Coronary artery (tissue), 2 donors: ENCODE measurements at regions not wholly inside any gene's neighbourhood (a gene's known extent, or its start where the extent isn't known, plus 50 kb on each side); places are given as distances from the start of the nearest gene placed in this dataset.
"Not testable (repeated sequence)": the region's sequence is repeated elsewhere in the genome, so short reads cannot be mapped to it uniquely, and the experiment has no call there.

ENCODE experiments used
- DNase-seq: peaks from one replicate; pipeline ENCODE4 v3.0.0-alpha.2; 2017; ENCODE audit warnings: low spot score
- H3K27ac ChIP-seq, 2 donors: fragments of 200-600 bp; sonication (generic); one replicate each; pipeline ENCODE4 v1.5.1; 2016 to 2019
- H3K4me3 ChIP-seq: fragments of 200-600 bp; sonication (generic); 2 replicates; pipeline ENCODE4 v1.5.1; 2016; ENCODE audit warnings: mild to moderate bottlenecking, moderate library complexity
- CTCF ChIP-seq: fragments of 200-600 bp; sonication (generic); IDR thresholded peaks from one replicate; pipeline ENCODE4 v1.5.1; 2019; ENCODE audit warnings: antibody characterized with exemption

GRCh38 chr13:103898481-103898880 is 832.3 kb upstream of the SLC10A2 start:
- DNase-seq, result no peak
- no peak overlapping the region for H3K4me3 ChIP-seq
- no peak overlapping the region for H3K27ac ChIP-seq
- TF ChIP-seq CTCF, result no peak

GRCh38 chr13:103895835-103896531 is 829.8 kb upstream of the SLC10A2 start:
- H3K27ac ChIP-seq, result no peak overlapping the region
- H3K4me3 ChIP-seq, result no peak overlapping the region
- no peak for DNase-seq
- no peak for TF ChIP-seq CTCF

- TF ChIP-seq CTCF, result no peak
- Histone ChIP-seq H3K27ac (no peak overlapping the region), H3K4me3 (no peak overlapping the region)
- DNase-seq, result no peak
Measured at GRCh38 chr13:103894626-103895025, 828.4 kb upstream of the SLC10A2 start.

GRCh38 chr13:103884101-103884723 is 818.0 kb upstream of the SLC10A2 start:
- no peak for TF ChIP-seq CTCF
- no peak overlapping the region for H3K4me3 ChIP-seq
- no peak overlapping the region for H3K27ac ChIP-seq
- no peak for DNase-seq

GRCh38 chr13:103883698-103884097 is 817.5 kb upstream of the SLC10A2 start:
- no peak overlapping the region for H3K4me3 ChIP-seq
- DNase-seq, result no peak
- H3K27ac ChIP-seq, result no peak overlapping the region
- no peak for TF ChIP-seq CTCF

GRCh38 chr13:103883164-103883563 is 816.9 kb upstream of the SLC10A2 start:
- TF ChIP-seq CTCF, result no peak
- H3K27ac ChIP-seq, result no peak overlapping the region
- DNase-seq, result no peak
- H3K4me3 ChIP-seq, result no peak overlapping the region

GRCh38 chr13:103880146-103880545 is 813.9 kb upstream of the SLC10A2 start:
- not testable (repeated sequence) for H3K4me3 ChIP-seq, DNase-seq, H3K27ac ChIP-seq
